GM19043 (cell line): ENCODE measurements at regions not wholly inside any gene's neighbourhood (a gene's known extent, or its start where the extent isn't known, plus 50 kb on each side); places are given as distances from the start of the nearest gene placed in this dataset.
"Not testable (repeated sequence)": the region's sequence is repeated elsewhere in the genome, so short reads cannot be mapped to it uniquely, and the experiment has no call there.

Experiments
- ATAC-seq: cut with Tn5 transposase; IDR thresholded peaks from one replicate; pipeline ENCODE4 v1.9.1; 2021; ENCODE audit warnings: low read depth; ENCODE audit not compliant: unreplicated experiment

DNA sequence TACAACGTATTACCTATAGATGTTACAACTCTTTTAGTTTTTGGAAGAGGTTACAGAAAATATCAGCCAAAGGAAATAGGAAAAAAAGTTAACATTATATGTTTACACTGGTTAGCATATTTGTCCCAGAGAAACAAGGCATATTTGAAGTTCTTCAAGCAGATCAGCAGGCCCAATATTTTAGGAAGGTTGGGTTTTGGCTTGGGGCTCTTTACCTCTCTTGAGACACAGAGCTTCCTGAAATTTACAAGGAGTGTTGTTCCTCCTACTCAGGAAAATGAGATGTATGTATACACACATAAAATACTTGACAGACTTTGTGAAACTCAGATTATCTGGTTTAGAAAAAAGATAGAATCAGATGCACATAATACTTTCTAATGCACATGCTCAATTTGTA, 323.6 kb downstream of the HGF start:
- no peak for ATAC-seq

DNA sequence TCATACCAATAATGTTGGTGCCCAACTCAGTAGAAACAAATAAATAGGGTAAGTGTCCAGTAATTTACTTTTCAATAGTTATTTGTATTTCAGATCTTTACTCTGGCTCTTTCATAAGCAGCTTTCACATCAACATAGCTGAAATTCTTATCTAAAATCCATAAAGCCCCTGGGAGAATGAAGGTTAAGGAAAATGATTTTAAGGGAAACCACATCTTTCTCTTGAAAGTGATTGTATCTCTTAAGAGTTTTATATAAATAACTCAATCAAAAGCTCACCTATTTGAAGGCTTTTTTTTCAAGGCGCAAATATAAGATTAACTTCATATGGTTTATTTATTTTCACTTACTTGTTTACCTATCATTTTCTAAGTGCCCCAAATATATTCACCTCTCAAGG, 324.4 kb downstream of the HGF start:
- no peak for ATAC-seq

DNA sequence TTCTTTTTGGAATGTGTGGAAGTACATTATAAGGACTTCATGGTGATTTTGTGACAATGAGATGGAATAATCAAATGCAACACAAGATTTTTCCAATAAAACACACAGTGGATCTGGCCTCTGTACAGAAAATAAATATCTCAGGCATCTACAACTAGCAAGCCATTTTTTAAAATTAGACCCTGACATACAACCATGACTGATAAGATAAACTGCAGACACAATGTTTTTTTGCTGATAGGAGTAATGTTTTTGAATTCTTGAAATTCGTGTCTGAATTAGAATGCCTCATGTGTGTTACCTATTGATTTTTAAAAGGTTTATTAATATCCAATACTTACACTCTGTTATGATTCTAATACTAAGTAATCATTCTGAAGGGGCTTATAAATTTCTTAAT, 328.1 kb downstream of the HGF start:
- ATAC-seq, result no peak

DNA sequence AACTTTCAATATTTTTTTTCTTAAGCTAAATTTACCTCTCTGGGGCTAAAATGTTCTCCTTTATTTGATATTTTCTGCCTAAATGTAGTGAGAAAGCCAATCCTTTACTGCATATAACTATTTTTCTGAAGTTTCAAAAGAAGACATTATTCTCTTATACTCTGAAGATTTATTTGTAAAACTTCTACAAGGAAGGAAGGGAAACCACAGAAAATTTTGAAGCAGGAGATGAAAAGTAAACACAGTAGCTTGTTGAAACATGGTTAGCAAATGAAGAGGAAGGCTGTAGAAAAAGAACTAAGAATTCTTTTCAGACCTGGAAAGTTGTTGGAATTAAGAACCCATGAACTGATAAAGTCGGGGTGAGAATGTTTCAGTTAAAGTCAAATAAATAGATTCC, 330.3 kb downstream of the HGF start:
- ATAC-seq, result no peak

DNA sequence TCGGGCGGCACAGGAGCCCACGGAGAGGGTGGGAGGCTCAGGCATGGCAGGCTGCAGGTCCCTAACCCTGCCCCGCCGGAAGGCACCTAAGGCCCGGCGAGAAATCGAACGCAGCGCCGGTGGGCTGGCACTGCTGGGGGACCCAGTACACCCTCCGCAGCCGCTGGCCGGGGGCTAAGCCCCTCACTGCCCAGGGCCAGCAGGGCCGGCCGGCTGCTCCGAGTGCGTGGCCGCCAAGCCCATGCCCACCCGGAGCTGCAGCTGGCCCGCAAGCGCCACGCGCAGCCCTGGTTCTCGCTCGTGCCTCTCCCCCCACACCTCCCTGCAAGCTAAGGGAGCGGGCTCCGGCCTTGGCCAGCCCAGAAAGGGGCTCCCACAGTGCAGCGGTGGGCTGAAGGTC, 332.7 kb downstream of the HGF start:
- ATAC-seq, result not testable (repeated sequence)

DNA sequence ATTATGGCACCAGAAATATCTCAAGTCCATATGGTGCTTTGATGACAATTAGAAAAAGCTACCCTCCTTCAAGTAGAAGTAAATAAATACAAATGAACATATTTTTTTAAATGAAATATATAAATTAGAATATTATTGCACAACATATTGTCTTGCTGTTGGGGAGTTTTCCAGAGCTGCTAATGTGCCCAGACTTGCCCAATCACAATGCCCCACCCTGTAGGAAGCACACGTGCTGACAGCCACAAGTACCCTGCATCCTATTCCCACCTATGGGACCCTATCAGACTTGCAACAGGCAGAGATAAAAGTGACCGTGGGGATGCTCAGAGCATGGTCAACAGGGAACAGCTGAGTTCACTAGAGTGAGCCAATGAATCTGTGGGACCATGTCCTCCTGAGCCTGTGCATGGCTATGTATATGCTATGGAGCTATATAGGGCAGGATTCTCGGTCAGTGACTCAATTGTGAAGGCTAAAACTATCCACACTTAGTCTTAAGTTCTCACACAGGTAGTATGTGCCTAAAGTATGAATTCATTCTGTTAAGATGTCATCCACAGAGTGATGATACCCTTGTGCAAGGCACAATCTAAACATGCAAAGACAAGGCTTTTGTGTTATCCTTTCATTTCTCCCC, 336.0 kb downstream of the HGF start:
- no peak for ATAC-seq

DNA sequence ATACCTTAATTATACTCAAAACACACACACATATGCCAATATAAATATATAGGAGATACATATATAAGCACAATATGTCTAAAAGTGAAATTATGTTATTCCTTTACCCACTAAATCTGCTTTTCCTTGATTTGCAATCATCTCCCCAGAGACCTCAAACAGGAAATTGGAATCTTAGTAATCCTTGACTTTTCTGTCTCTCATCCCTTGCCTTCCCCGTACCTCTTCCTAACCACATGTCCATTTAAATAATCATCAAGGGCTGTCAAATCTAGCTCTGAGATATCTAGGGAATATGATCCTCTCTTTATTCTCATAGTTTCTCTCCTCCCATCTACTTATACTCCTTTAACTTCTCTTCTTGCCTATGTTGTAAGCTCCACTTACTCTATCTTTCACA, 336.6 kb downstream of the HGF start:
- ATAC-seq, result no peak

DNA sequence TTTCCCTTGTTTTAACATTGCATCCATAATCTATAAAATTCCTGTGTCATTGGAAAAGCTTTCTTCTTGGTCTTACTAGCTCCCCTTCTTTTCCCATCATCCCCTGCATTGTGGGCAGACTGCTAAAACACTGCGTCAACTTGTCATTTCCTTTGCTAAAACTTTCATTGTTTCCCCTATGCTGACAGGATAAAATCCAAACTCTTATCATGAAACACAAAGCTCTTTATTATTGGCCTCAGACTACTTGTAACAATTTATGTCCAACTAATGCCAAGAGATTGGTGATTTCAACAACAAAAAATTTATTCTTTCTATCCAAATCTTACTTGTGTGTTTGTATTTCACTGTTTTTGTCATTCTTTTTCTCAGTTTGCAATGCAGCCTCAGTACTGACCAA, 339.1 kb downstream of the HGF start:
- ATAC-seq, result no peak

DNA sequence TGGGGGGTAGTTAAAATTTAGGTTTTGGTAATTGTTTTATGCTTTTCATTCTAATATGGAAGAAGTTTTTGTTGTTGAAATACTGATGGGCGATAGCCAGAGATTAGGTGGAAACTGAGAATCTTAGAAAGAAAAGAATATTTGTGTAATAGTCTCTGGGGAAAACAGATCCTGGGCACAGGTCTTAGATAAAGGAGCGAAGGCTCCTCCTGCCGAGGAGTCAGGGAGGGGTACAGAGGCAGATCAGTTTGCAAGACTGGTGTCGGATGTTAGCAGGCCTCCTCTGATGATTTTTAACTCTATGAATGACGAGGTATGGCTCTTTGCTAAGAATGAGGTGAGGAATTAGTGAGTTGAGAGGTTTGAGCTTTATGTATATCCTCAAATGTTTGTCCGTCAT, 339.7 kb downstream of the HGF start:
- ATAC-seq, result no peak

DNA sequence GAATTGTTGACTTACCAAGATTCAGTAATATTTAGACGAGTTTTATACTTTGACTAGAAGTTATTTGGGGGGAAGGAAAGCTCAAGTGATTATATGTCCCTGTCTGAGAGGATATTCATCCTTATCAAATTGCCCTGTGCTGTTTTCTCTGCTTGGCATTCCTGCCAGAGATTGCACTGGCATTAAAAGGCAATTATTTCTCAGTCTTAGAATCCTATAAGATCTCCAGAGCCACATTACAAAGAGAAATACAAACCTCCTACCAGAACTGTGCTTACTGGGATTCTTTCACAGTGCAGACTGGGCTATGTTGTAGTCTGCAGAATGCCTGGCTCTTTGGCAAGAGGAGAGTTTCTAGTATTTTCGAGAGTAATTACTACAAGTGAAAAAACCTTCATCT, 342.4 kb downstream of the HGF start:
- no peak for ATAC-seq

DNA sequence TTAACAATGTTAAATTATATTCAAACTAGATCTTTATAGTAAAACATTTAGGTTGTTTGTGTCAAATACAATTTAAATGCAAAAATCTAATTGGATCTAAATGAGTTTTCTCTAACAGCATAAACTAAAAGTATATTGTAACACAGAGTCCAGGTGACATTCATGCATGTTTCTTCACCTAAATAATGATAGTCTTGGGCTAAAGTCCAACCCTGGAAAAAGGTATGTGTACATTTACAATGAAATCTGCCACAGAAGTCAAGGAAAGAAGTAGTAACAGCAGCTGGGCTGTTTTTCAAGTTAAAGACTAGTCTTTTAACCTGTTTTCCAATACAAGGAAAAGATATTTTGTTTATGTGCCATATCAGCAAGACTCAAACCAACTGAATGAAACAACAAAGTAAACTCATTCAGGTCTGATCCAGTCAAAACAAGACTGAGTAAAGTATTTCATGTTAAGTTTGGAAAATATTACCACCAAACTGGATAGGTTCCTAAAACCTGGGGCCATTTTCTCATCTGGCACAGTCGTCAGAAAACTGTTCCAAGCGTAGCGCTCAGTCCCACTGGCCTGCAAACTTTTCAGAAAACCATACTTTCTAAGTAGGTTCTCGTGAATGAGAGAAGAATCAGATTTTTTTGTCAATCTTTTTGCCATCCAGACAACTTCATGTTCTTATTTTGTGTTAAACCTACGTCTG, 349.2 kb downstream of the HGF start:
- ATAC-seq, result no peak

DNA sequence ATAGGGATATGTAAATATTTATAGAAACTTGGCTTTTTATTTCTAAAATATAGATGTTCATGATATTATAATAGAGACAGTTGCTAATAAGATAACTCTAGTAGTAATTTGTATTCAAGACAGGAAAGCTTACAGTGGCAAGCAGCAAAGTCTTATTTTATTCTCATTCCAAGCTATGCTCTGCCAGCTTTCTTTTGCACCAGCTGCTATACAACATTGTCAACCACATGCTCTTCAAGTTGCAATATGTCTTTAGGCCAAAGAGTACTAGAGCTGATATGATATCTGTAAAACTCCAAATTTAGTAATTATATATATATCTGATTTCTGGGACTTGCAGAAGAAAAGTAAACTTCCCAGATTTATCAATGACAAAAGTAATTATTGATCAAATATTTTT, 350.1 kb downstream of the HGF start:
- ATAC-seq, result no peak

DNA sequence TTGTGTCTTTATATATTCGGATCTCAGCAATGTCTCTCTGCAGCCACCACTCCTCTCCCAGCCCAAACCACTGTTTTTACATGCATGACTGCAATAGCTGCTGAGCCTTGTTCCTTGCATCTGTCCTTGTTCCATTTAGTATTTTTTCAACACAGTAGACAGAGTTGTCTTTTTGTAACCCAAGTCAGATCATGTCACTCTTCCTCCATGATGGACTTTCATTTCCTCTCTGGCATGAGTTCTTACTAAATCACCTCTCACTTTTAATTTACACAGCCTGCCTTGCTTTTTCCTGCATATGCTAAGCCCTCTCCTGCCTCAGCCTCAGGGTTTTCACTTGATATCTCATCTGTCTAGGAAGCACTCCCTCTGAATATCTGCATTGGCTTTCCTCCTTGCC, 353.2 kb downstream of the HGF start:
- ATAC-seq, result no peak

DNA sequence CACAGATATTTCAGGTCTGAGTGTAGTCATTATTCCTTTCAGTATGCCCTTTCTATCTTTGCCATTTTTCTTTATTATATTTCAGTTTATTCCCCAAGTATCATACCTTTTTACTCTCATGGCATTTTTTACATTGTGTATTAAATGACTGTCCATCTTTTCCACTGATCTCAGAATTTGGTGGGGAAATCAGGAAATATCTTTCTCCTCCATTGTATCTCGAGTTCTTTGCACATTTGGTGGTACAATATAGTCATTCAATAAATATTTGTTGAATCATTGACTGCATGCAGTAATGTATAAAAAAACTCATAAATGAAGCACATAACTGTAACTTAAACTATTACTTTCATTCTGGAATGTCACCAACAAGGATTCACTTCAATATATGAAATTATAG, 354.7 kb downstream of the HGF start:
- no peak for ATAC-seq

DNA sequence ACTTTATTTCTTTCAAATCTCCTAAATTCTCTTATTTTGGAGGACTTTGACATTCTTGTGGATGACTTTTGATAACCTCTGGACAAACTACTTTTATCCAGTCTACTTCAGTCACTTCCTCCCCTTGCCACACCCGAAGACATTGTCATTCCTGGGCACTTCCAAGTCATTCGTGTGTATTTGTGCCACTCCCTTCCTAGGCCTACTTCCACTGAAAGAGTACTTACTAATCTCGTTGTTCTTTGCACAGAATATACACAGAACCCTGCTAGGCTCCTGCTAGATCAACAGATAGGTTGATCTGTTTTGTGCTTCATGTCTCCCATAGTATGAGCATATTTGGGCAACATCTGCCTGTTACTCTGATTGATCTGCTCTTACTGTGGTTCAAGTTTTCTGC, 355.4 kb downstream of the HGF start:
- no peak for ATAC-seq

DNA sequence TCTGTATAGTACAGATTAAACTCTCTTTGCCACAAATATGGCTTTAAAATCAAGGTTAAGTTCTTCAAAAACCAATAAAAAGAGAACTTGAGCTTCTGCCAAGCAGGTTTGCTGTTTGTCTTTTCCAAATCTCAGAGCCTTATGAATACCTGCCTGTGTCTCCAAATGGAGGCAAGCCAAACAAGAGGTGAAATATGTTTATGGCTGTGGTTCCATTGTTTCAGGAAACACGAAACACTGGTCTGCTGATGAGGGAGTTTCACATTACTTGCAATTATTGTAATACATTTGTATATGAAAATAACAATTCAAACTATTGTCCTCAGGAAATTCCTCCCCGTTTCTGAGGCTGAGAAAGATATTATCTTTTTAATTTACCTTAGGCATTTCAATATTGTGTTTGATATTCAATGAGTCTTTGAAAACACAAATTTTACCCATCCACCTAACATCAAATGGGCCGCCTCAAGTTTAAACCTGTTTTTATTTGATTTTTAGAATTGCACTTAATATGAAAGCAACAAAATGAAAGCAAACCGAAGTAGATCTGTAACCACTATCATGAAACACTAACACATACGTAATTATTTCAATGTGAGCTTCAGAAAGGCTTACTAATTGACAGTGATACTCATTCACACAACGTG, 359.3 kb downstream of the HGF start:
- no peak for ATAC-seq

DNA sequence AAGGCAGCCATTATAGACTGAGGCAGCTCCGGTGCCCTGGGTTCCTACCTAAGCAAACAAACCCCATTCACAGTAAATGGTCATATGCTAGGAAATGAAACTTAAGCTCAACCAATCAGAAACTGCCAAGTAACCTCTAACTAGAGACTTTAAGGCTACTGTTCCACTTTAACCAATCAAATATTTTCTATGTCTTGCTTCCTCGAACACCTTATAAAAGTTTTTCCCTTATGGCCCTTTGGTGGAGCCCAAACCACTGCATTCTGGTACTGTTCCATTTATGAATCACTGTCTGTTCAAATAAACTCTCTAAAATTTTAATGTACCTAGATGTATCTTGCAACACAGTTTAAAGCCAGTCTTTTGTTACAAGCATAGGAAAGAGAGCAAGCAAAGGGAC, 361.1 kb downstream of the HGF start:
- ATAC-seq, result no peak

DNA sequence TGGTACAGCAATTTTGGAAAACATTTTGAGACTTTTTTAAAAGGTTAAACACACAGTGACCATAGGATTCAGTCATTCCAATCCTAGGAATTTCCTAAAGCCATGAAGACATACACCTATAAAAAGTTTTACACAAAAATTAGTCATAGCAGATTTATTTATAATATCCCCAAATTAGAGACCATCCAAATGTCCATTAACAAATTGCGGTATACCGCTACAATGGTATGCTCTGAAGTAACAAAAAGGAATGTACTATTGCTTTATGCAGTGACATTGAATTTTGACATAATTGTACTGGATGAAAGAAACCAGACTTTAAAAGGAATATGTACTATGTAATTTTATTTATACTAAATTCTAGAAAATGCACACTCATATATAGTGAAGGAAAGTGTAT, 362.8 kb downstream of the HGF start:
- ATAC-seq, result no peak

DNA sequence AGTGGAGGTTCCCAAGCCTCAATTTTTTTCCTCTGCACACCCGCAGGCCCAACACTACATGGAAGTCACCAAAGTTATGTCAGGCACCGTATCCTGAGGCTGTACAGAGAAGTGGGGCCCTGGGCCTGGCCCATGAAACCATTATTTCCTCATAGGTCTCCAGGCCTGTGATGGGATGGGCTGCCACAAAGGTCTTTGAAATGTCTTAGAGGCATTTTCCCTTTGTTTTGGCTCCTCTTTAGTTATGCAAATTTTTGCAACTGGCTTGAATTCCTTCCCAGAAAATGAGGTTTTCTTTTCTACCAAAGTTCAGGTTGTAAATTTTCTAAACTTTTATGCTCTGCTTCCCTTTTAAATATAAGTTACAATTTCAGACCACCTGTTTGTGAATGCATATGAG, 365.2 kb downstream of the HGF start:
- no peak for ATAC-seq

DNA sequence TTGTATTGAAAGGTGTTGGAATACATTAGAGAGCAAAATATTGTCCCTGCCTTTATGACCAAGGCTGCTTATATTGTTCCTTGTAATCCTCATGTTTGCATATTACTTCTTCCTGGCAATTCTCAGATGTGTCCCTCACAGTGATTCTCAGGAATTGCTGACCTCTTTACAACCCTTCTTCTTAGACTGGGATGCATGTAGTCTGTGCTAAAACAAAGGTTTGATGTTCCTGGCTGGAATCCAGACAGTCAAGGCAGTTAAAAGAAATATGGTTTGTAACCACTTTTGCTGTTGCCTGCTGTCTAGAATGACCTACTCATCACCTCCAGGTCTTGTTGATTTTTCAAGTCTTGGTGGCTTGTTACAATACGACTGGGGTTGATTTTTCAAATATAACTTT, 367.6 kb downstream of the HGF start:
- no peak for ATAC-seq

DNA sequence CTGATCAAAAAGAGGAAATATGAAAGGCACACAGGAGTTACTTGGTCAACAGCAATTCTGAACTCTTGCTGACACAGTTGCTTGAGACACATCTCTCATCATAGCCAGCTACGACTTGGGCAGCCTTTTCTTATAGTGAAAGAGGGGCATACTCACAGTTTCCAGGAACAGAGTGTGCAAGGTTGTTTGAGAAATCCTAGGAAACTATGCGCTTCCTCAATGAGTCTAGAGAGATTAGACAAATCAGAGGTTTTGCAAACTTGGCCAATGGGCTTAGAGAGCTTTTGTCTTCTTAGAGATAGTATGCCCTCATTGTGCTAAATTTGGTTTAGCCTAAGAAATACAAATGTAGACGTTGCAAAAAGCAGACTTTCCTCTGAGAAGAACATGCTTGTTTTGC, 370.4 kb downstream of the HGF start:
- ATAC-seq, result no peak

DNA sequence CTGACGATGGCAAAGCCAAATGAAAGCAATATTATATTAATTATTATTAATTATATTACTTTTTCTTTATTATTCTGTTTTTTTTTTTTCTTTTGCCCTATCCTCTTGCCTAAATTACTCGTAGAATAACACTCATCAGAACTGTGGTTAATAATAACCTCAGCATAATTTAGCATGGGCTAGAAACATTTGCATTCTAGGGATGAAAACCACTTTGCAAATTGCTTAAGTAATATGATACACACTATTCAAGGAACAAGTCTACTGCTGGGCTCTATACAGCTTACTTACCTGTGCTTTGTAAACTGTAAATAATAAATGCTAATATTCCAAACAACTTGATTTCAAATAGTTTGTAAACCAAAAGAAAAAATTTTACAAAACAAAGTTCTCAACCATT, 375.8 kb downstream of the HGF start:
- ATAC-seq, result no peak
